OCI-M2 (cell line): ENCODE measurements at regions not wholly inside any gene's neighbourhood (a gene's known extent, or its start where the extent isn't known, plus 50 kb on each side); places are given as distances from the start of the nearest gene placed in this dataset.

Experiments used
- DNase-seq: peaks from one replicate; lab custom pipeline; 2025; ENCODE audit not compliant: unreplicated experiment; lab: John Stamatoyannopoulos, UW

- DNase-seq, result no peak
These were observed 265.0 kb downstream of the XXYLT1 start for GRCh38 chr3:195005759-195006510.

- no peak for DNase-seq
These were observed 263.8 kb downstream of the XXYLT1 start for GRCh38 chr3:195007151-195007550.

GRCh38 chr3:195007766-195008165 is 263.2 kb downstream of the XXYLT1 start:
- no peak for DNase-seq

DNA sequence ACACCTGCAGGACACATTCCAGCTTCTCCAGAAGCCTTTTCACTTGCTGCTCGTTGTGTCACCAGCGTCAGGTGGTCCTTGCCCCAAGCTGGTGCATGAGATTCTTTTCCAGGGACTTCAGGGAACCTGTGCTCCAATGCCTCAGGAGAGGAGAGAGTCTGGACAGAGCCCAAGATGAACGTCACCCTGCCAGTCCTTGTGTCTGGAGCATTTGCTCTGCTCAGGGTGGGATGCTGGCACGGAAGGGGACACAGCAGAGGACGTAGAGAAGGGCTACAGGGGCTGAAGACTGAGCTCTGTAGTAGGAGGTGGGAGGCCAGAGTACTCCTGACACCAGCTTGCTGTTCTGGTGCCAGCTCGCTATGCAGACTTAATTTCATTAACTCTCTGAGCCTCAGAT is 262.1 kb downstream of the XXYLT1 start:
- DNase-seq, result no peak

DNA sequence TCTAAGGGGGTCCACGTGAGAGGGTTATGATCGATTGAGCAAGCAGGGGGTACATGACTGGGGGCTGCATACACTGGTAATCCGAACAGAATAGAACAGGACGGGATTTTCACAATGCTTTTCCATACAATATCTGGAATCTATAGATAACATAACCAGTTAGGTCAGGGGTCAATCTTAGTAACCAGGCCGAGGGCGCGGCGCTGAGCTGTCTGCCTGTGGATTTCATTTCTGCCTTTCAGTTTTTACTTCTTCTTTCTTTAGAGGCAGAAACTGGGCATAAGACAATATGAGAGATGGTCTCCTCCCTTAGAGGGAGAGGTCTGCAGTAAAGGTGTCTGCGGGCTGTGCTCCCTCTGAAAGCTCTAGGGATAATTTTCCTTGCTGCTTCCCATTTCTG is 261.3 kb downstream of the XXYLT1 start:
- DNase-seq, result no peak

- no peak for DNase-seq
These were observed 260.3 kb downstream of the XXYLT1 start for GRCh38 chr3:195010551-195011100.

- no peak for DNase-seq
These were observed 259.6 kb downstream of the XXYLT1 start for GRCh38 chr3:195011231-195011834.

- DNase-seq, result no peak
These were observed 258.9 kb downstream of the XXYLT1 start for GRCh38 chr3:195012100-195012499.

DNA sequence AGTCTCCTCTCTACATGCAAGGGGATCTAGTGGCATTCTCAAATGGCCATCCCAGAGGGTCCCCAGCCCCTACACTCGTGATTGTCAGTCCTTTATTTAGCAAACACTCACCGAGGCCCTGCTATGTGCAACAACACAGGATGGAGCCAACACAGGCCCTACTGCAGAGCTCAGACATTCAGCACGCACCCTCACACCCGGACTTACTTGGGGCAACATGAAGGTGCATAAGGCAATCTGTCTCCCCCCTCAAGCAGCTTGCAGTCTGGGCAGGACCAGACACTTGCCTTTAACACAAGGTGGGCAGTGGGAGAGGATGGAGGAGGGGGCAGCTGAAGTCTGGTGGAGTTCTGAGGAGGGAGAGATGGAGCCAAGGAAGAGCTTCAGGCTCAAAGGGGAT is 258.4 kb downstream of the XXYLT1 start:
- no peak for DNase-seq

DNA sequence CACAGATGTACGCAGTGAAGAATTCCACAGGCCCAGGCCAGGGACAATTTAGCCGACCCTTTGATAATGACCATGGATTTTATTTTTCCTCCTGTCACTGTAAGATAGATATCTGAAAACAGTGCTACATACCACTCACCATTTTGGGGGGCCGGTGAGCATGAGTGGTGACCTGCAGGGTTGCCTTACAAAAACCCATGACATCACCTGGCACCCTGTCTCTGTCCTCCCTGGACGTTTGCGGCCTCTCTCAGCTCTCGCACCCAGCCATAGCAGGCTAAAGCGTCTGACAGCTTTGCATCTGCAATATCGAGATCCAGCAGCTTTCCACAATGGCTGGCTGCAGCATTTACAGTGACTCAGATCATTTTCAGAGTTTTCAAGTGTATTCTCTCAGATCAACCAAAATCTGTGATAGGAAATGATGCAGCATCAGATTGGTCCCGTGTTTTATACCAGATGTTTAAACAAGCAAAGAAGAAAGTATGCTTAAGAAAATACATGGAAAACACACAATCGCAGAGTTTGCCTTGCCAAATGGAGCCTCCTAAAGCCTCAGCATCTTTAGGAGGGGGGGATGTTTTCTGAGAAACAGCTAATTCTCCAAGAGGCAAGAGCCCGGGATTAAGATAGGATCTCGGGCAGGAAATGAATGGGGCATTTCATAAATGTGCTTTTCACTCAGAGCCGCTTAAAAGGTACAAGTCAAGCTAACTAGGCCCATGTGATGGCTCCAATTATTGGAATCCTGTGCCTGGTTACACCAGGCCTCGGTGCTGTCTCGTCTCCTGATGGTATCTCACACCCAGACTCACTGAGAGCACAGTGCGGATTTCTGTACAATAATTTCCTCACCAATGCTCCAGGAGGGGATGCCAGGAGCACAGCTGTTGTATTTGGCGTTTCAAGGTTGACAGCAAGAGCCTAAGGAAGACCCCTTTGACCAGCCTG is 257.3 kb downstream of the XXYLT1 start:
- DNase-seq, result no peak

GRCh38 chr3:195015021-195015420 is 255.9 kb downstream of the XXYLT1 start:
- no peak for DNase-seq

DNA sequence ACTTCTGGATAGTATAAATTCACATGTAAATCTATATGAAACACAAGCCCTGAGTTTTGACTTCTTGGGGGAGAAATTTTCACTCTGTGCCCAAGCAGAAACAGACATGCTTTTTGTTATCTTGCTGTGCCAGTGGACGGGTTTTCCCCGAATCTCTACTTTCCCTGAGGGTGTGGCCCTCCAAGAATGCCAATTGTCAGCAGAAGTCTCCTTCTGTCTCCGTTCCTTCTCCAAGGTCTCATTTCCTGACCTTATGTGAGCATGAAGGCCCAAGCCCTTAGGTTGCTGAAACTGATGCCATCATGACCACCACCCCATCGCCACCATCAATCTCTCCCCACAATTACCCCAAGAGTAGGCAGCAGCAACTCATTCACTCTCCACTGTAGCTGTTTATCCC is 253.8 kb downstream of the XXYLT1 start:
- no peak for DNase-seq
